Fibroblast of upper back skin (primary cell): ENCODE measurements at regions not wholly inside any gene's neighbourhood (a gene's known extent, or its start where the extent isn't known, plus 50 kb on each side); places are given as distances from the start of the nearest gene placed in this dataset.
A peak's percentile ranks its signal among the peaks of the same experiment; 100 is the strongest.
"Not testable (repeated sequence)": the region's sequence is repeated elsewhere in the genome, so short reads cannot be mapped to it uniquely, and the experiment has no call there.

Source experiments
- DNase-seq: peaks from one replicate; pipeline ENCODE4 v3.0.0-alpha.2; 2013

- DNase-seq = no peak
Measured at GRCh38 chr6:23704479-23705052, 421.4 kb upstream of the NRSN1 start.

GRCh38 chr6:23705697-23706096, 420.3 kb upstream of the NRSN1 start:
- no peak for DNase-seq

GRCh38 chr6:23712756-23713155, 413.3 kb upstream of the NRSN1 start:
- no peak for DNase-seq

GRCh38 chr6:23713211-23713610, 412.8 kb upstream of the NRSN1 start:
- DNase-seq = no peak

- DNase-seq = no peak
Measured at GRCh38 chr6:23728707-23729106, 397.3 kb upstream of the NRSN1 start.

- no peak for DNase-seq
Measured at GRCh38 chr6:23731609-23732008, 394.4 kb upstream of the NRSN1 start.

GRCh38 chr6:23732521-23732920, 393.5 kb upstream of the NRSN1 start:
- DNase-seq = no peak

GRCh38 chr6:23735151-23735550, 390.9 kb upstream of the NRSN1 start:
- no peak for DNase-seq

GRCh38 chr6:23736577-23736976, 389.4 kb upstream of the NRSN1 start:
- DNase-seq = no peak

- no peak for DNase-seq
Measured at GRCh38 chr6:23747239-23747638, 378.8 kb upstream of the NRSN1 start.

GRCh38 chr6:23752414-23752813, 373.6 kb upstream of the NRSN1 start:
- no peak for DNase-seq

GRCh38 chr6:23754197-23754596, 371.8 kb upstream of the NRSN1 start:
- DNase-seq = peak; percentile 2

GRCh38 chr6:23775127-23775526, 350.9 kb upstream of the NRSN1 start:
- DNase-seq = no peak

- DNase-seq = no peak
Measured at GRCh38 chr6:23783901-23784300, 342.1 kb upstream of the NRSN1 start.

- DNase-seq = no peak
Measured at GRCh38 chr6:23784301-23784919, 341.6 kb upstream of the NRSN1 start.

- DNase-seq = no peak
Measured at GRCh38 chr6:23790756-23791155, 335.3 kb upstream of the NRSN1 start.

- DNase-seq = no peak
Measured at GRCh38 chr6:23797041-23797440, 329.0 kb upstream of the NRSN1 start.

GRCh38 chr6:23804289-23804688, 321.7 kb upstream of the NRSN1 start:
- DNase-seq = not testable (repeated sequence)

- DNase-seq = not testable (repeated sequence)
Measured at GRCh38 chr6:23821141-23821540, 304.9 kb upstream of the NRSN1 start.

GRCh38 chr6:23823421-23823820, 302.6 kb upstream of the NRSN1 start:
- no peak for DNase-seq

- peak; percentile 7 for DNase-seq
Measured at GRCh38 chr6:23826572-23826971, 299.4 kb upstream of the NRSN1 start.

- DNase-seq = no peak
Measured at GRCh38 chr6:23828861-23829260, 297.2 kb upstream of the NRSN1 start.

GRCh38 chr6:23841116-23841515, 284.9 kb upstream of the NRSN1 start:
- DNase-seq = no peak

GRCh38 chr6:23842760-23843159, 283.3 kb upstream of the NRSN1 start:
- no peak for DNase-seq

- no peak for DNase-seq
Measured at GRCh38 chr6:23851522-23851921, 274.5 kb upstream of the NRSN1 start.
